Psoas muscle (tissue), 7 donors: ENCODE measurements at regions not wholly inside any gene's neighbourhood (a gene's known extent, or its start where the extent isn't known, plus 50 kb on each side); places are given as distances from the start of the nearest gene placed in this dataset.

Experiments
- ATAC-seq, 4 donors: fragments of 200-7000 bp; cut with Tn5 transposase; one replicate each; pipeline ENCODE4 v1.9.1; 2020; ENCODE audit warnings: moderate library complexity in 3 of 4, mild to moderate bottlenecking in 2 of 4
- DNase-seq, 2 donors: peaks; one replicate each; pipeline ENCODE4 v3.0.0-alpha.2; 2020
- H3K27ac ChIP-seq: fragments of 200-600 bp; one replicate; pipeline ENCODE4 v1.8.0; 2022
- H3K27me3 ChIP-seq, 3 donors: fragments of 200-600 bp in 1 of 3; one replicate each; pipeline versions ENCODE4 v1.6.1 to v1.8.0; 2013 to 2022; ENCODE audit warnings: low read length in 2 of 3, mild to moderate bottlenecking in 2 of 3, moderate library complexity in 1 of 3; ENCODE audit not compliant: insufficient read depth in 3 of 3
- H3K36me3 ChIP-seq, 2 donors: fragments of 200-600 bp in 1 of 2; one replicate each; pipeline versions ENCODE4 v1.6.1 to v1.8.0; 2013 to 2022; ENCODE audit warnings: low read depth in 1 of 2, mild to moderate bottlenecking in 1 of 2, moderate library complexity in 1 of 2; ENCODE audit not compliant: insufficient read depth in 1 of 2
- H3K4me1 ChIP-seq: fragments of 200-600 bp; one replicate; pipeline ENCODE4 v1.8.0; 2022
- H3K4me3 ChIP-seq: fragments of 200-600 bp; one replicate; pipeline ENCODE4 v1.8.0; 2022; ENCODE audit warnings: mild to moderate bottlenecking
- H3K9me3 ChIP-seq: fragments of 200-600 bp; one replicate; pipeline ENCODE4 v1.8.0; 2022
- WGBS, 3 donors: extraction: QIAGEN DNeasy Blood & Tissue Kit; methylation state at CpG; one replicate each; pipeline versions ENCODE4 v1.1.6 to v1.1.7; 2013; 5-methylcytosine and 5-hydroxymethylcytosine counted together
- intact Hi-C, 2 donors: fragments of 100-400 bp; cut with DNase I; formaldehyde crosslinking; loops; one replicate each; pipeline versions ENCODE4 v1.11.0 to v1.14.2; 2022
- TF ChIP-seq, protein P1 (sequence below): fragments of 200-600 bp; IDR thresholded peaks from one replicate; pipeline ENCODE4 v1.8.0; 2022; ENCODE audit warnings: antibody characterized with exemption
- donor health status: healthy with polysubstance abuse.
- donor health status: DM: no; HTN: no; CAD: no; lungs with moderate emphysema.
- donor health status: Bipolar disorder and iron deficiency.
- donor health status: healthy.
- donor health status: DM: yes; HTN: yes; CAD: no.
- donor health status: DM: no; HTN: no; CAD: no.
- donor health status: DM: yes; HTN: yes; CAD: no.

DNA sequence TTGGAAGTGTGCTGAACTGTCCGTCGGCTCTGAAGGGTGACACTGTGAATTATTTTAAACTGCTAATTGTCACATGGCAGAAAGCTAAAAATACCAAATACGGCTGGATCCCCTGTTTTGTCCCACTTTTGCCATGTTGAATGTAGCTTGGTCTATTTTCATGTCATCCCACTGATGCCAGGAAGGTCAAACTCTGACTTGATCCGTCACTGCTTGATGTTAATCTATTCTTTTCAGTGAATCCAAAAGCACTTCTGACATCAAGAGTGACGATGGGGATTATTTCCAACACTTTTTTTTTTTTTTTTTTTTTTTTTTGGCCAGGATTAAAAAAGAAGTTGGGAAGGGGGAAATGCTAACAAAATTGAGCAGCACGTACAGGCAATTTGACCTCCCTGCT, 734.6 kb upstream of the TENM3 start:
- no peak for ATAC-seq
- TF ChIP-seq, protein P1, sequence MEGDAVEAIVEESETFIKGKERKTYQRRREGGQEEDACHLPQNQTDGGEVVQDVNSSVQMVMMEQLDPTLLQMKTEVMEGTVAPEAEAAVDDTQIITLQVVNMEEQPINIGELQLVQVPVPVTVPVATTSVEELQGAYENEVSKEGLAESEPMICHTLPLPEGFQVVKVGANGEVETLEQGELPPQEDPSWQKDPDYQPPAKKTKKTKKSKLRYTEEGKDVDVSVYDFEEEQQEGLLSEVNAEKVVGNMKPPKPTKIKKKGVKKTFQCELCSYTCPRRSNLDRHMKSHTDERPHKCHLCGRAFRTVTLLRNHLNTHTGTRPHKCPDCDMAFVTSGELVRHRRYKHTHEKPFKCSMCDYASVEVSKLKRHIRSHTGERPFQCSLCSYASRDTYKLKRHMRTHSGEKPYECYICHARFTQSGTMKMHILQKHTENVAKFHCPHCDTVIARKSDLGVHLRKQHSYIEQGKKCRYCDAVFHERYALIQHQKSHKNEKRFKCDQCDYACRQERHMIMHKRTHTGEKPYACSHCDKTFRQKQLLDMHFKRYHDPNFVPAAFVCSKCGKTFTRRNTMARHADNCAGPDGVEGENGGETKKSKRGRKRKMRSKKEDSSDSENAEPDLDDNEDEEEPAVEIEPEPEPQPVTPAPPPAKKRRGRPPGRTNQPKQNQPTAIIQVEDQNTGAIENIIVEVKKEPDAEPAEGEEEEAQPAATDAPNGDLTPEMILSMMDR: no peak
- WGBS, 3 donors: 55 to 63% (median 59%) methylated on average over 6 of the region's 6 CpGs

DNA sequence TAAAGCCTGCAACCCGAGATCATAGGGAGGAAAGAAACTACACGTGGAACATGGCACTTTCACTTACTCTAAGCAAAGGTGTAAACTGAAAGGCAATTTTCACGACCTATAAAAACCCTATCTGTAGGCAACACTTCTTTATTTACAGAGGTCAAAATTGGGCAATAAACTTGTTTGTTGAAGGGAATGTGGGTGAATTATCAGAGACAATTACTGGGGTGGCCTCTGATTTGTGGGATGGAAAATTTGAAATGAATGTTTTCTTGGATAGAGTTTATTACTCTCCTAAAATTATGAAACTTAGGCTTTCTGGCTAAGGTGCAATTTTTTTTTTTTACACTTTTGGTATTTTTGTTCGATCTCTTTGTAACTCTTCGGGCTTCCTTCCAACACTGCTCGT, 734.1 kb upstream of the TENM3 start:
- TF ChIP-seq, protein P1: no peak
- Histone ChIP-seq H3K4me3 (no peak overlapping the region), H3K27me3 (no peaks in the 10 kb centered on the region), H3K36me3 (no peaks in the 10 kb centered on the region), H3K4me1 (no peaks in the 10 kb centered on the region), H3K9me3 (no peaks in the 10 kb centered on the region), H3K27ac (no peak overlapping the region)
- 44 to 52% (median 50%) methylated on average over 6 of the region's 6 CpGs for WGBS, 3 donors
- DNase-seq: no peak
- no peak for ATAC-seq
- intact Hi-C loops: no loop called here

More for the DNA sequence above, 734.6 kb upstream of the TENM3 start:
- Histone ChIP-seq H3K4me1 (no peaks in the 10 kb centered on the region), H3K27me3 (no peaks in the 10 kb centered on the region), H3K4me3 (no peak overlapping the region), H3K27ac (no peak overlapping the region), H3K36me3 (no peaks in the 10 kb centered on the region), H3K9me3 (no peaks in the 10 kb centered on the region)
- intact Hi-C loops: no loop called here
- DNase-seq: no peak

DNA sequence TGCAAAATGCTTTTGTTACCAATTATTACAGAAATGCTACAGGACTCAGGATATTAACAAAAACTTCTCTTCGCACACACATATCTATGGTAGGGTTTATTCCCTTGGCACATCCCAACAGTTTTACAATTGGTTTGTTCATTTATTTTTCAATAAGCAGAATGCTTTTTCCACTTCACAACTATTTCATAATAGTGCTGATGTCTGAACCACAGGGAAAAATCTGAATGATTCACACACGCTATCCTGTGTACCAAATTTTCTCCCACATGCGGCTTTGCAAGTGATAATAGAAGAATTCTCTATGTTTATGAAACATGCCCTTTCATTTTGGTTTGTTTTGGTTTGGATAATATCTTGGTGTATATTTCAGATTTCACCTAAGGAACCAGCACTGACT, 725.7 kb upstream of the TENM3 start:
- H3K27me3 ChIP-seq: no peaks in the 10 kb centered on the region
- TF ChIP-seq, protein P1: no peak
- WGBS, 3 donors: 86 to 94% (median 91%) methylated on average over 3 of the region's 3 CpGs
- H3K4me3 ChIP-seq: no peak overlapping the region
- DNase-seq (no peak), ATAC-seq (no peak)
- no peaks in the 10 kb centered on the region for H3K9me3 ChIP-seq
- no peaks in the 10 kb centered on the region for H3K36me3 ChIP-seq
- H3K4me1 ChIP-seq: no peaks in the 10 kb centered on the region
- H3K27ac ChIP-seq: no peak overlapping the region
- intact Hi-C loops: no loop called here

DNA sequence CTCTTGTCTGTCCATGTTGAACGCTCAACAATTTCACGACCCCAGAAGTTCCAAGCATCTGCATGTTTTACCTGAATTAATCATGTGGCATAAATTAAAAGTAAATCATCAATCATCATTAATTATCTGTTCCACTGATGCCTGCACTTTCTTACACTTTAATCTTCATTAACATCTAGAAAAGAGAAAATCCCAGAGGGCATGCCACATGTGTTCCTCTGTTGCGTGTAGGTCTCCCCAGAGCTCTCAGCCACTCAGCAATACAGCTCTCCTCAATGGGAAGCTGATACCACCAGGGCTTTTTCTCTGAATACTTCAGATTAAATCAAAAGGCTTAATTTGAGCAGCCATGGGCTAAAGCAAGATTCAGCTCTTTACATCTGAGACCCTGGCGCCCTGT, 722.4 kb upstream of the TENM3 start:
- intact Hi-C loops: no loop called here
- DNase-seq (no peak), ATAC-seq (no peak)
- H3K27me3 ChIP-seq: peaks cover 0 to 4% (median 0%) of the 10 kb centered on the region in 3 donors
- no peaks in the 10 kb centered on the region for H3K36me3 ChIP-seq
- no peaks in the 10 kb centered on the region for H3K9me3 ChIP-seq
- no peaks in the 10 kb centered on the region for H3K4me1 ChIP-seq
- H3K4me3 ChIP-seq: no peak overlapping the region
- H3K27ac ChIP-seq: no peak overlapping the region
- TF ChIP-seq, protein P1: no peak
- WGBS, 3 donors: 85 to 93% (median 90%) methylated on average over 4 of the region's 4 CpGs

DNA sequence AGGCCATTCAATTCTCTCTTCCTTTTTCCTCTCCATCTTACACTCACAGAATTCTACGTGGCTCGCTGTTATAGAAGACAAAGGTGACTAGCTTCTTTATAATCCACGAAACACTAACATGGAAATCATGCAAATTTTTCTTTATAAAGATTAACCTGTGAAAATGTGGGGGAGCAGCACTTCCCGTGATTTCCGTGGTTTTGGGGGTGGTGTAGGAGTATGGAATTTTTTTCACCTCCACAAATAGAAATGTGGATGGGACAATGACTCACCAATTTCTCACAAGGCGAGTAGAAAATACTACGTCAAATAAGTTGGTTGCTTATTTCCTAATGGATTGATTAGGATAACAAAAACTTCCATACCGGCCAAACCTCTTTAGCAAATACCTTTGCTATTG, 719.2 kb upstream of the TENM3 start:
- Histone ChIP-seq H3K27ac (no peak overlapping the region), H3K27me3 (peaks cover 0 to 4% (median 0%) of the 10 kb centered on the region in 3 donors), H3K9me3 (no peaks in the 10 kb centered on the region), H3K4me1 (no peaks in the 10 kb centered on the region), H3K4me3 (no peak overlapping the region), H3K36me3 (no peaks in the 10 kb centered on the region)
- intact Hi-C loops: no loop called here
- DNase-seq (no peak), ATAC-seq (no peak)
- TF ChIP-seq, protein P1: no peak
- WGBS, 3 donors: 73 to 78% (median 73%) methylated on average over 8 of the region's 8 CpGs
